ENCODE measurements at regions not wholly inside any gene's neighbourhood (a gene's known extent, or its start where the extent isn't known, plus 50 kb on each side); places are given as distances from the start of the nearest gene placed in this dataset.

- no peaks in the 10 kb centered on the region for H3K36me3 ChIP-seq (ENCODE audit: control insufficient read depth in 4 of 4, insufficient read depth in 4 of 4, low read length in 3 of 4)
- no peak overlapping the region for H3K4me3 ChIP-seq (ENCODE audit: control insufficient read depth in 1 of 7, extremely low read depth in 1 of 7, insufficient read depth in 4 of 7, low read depth in 2 of 7, low read length in 6 of 7)
- ChIA-PET CTCF (no interaction called here), POLR2A (no interaction called here)
- no peak for DNase-seq
- WGBS (ENCODE audit: insufficient coverage), result 95% methylated on average over 4 of the region's 7 CpGs
- no peaks in the 10 kb centered on the region for H3K9me3 ChIP-seq (ENCODE audit: control extremely low read depth in 1 of 5, control insufficient read depth in 4 of 5, insufficient read depth in 2 of 5, low read depth in 1 of 5, low read length in 4 of 5)
- H3K27ac ChIP-seq (ENCODE audit: insufficient read depth in 1 of 2, low read depth in 1 of 2, low read length in 2 of 2, poor library complexity in 1 of 2, severe bottlenecking in 2 of 2), result no peak overlapping the region
- H3K27me3 ChIP-seq (replicated peaks in 2 of 5; ENCODE audit: control insufficient read depth in 4 of 5, insufficient read depth in 5 of 5, low read length in 4 of 5), result no peaks in the 10 kb centered on the region
- H3K4me1 ChIP-seq (ENCODE audit: control extremely low read depth in 1 of 4, control insufficient read depth in 4 of 4, insufficient read depth in 4 of 4, low read length in 3 of 4), result no peaks in the 10 kb centered on the region
Observed at GRCh38 chr7:121796936-121797656, 75.9 kb upstream of the PTPRZ1 start.

- 96% methylated on average over 4 of the region's 4 CpGs for WGBS (ENCODE audit: insufficient coverage)
- Histone ChIP-seq H3K9me3 (ENCODE audit: control extremely low read depth in 1 of 5, control insufficient read depth in 4 of 5, insufficient read depth in 2 of 5, low read depth in 1 of 5, low read length in 4 of 5) (no peaks in the 10 kb centered on the region), H3K36me3 (ENCODE audit: control insufficient read depth in 4 of 4, insufficient read depth in 4 of 4, low read length in 3 of 4) (no peaks in the 10 kb centered on the region), H3K27ac (ENCODE audit: insufficient read depth in 1 of 2, low read depth in 1 of 2, low read length in 2 of 2, poor library complexity in 1 of 2, severe bottlenecking in 2 of 2) (no peak overlapping the region), H3K27me3 (replicated peaks in 2 of 5; ENCODE audit: control insufficient read depth in 4 of 5, insufficient read depth in 5 of 5, low read length in 4 of 5) (no peaks in the 10 kb centered on the region), H3K4me1 (ENCODE audit: control extremely low read depth in 1 of 4, control insufficient read depth in 4 of 4, insufficient read depth in 4 of 4, low read length in 3 of 4) (no peaks in the 10 kb centered on the region), H3K4me3 (ENCODE audit: control insufficient read depth in 1 of 7, extremely low read depth in 1 of 7, insufficient read depth in 4 of 7, low read depth in 2 of 7, low read length in 6 of 7) (no peak overlapping the region)
- no peak for DNase-seq
- CTCF ChIA-PET, result no interaction called here
- POLR2A ChIA-PET, result no interaction called here
Observed at GRCh38 chr7:121796381-121796780, 76.6 kb upstream of the PTPRZ1 start.

- Histone ChIP-seq H3K4me3 (ENCODE audit: control insufficient read depth in 1 of 7, extremely low read depth in 1 of 7, insufficient read depth in 4 of 7, low read depth in 2 of 7, low read length in 6 of 7) (no peak overlapping the region), H3K9me3 (ENCODE audit: control extremely low read depth in 1 of 5, control insufficient read depth in 4 of 5, insufficient read depth in 2 of 5, low read depth in 1 of 5, low read length in 4 of 5) (no peaks in the 10 kb centered on the region), H3K36me3 (ENCODE audit: control insufficient read depth in 4 of 4, insufficient read depth in 4 of 4, low read length in 3 of 4) (no peaks in the 10 kb centered on the region), H3K27ac (ENCODE audit: insufficient read depth in 1 of 2, low read depth in 1 of 2, low read length in 2 of 2, poor library complexity in 1 of 2, severe bottlenecking in 2 of 2) (no peak overlapping the region), H3K27me3 (replicated peaks in 2 of 5; ENCODE audit: control insufficient read depth in 4 of 5, insufficient read depth in 5 of 5, low read length in 4 of 5) (no peaks in the 10 kb centered on the region), H3K4me1 (ENCODE audit: control extremely low read depth in 1 of 4, control insufficient read depth in 4 of 4, insufficient read depth in 4 of 4, low read length in 3 of 4) (no peaks in the 10 kb centered on the region)
- 88% methylated on average over 1 of the region's 2 CpGs for WGBS (ENCODE audit: insufficient coverage)
- ChIA-PET CTCF (no interaction called here), POLR2A (interaction anchor here (0.6 kb wide), 1 partner anchor 191 kb away, joined by 6 read pairs; no protein-coding TSS in a partner anchor)
- DNase-seq, result no peak
Observed at GRCh38 chr7:121795736-121796135, 77.2 kb upstream of the PTPRZ1 start.

GRCh38 chr7:121793716-121794115 is 79.2 kb upstream of the PTPRZ1 start:
- DNase-seq, result no peak
- H3K4me3 ChIP-seq (ENCODE audit: control insufficient read depth in 1 of 7, extremely low read depth in 1 of 7, insufficient read depth in 4 of 7, low read depth in 2 of 7, low read length in 6 of 7), result no peak overlapping the region
- no peaks in the 10 kb centered on the region for H3K27me3 ChIP-seq (replicated peaks in 2 of 5; ENCODE audit: control insufficient read depth in 4 of 5, insufficient read depth in 5 of 5, low read length in 4 of 5)
- H3K9me3 ChIP-seq (ENCODE audit: control extremely low read depth in 1 of 5, control insufficient read depth in 4 of 5, insufficient read depth in 2 of 5, low read depth in 1 of 5, low read length in 4 of 5), result no peaks in the 10 kb centered on the region
- H3K36me3 ChIP-seq (ENCODE audit: control insufficient read depth in 4 of 4, insufficient read depth in 4 of 4, low read length in 3 of 4), result no peaks in the 10 kb centered on the region
- ChIA-PET CTCF (no interaction called here), POLR2A (no interaction called here)
- no peak overlapping the region for H3K27ac ChIP-seq (ENCODE audit: insufficient read depth in 1 of 2, low read depth in 1 of 2, low read length in 2 of 2, poor library complexity in 1 of 2, severe bottlenecking in 2 of 2)
- no peaks in the 10 kb centered on the region for H3K4me1 ChIP-seq (ENCODE audit: control extremely low read depth in 1 of 4, control insufficient read depth in 4 of 4, insufficient read depth in 4 of 4, low read length in 3 of 4)
- 80% methylated on average over 1 of the region's 5 CpGs for WGBS (ENCODE audit: insufficient coverage)

- ChIA-PET CTCF (no interaction called here), POLR2A (no interaction called here)
- Histone ChIP-seq H3K4me1 (ENCODE audit: control extremely low read depth in 1 of 4, control insufficient read depth in 4 of 4, insufficient read depth in 4 of 4, low read length in 3 of 4) (no peaks in the 10 kb centered on the region), H3K36me3 (ENCODE audit: control insufficient read depth in 4 of 4, insufficient read depth in 4 of 4, low read length in 3 of 4) (no peaks in the 10 kb centered on the region), H3K27ac (ENCODE audit: insufficient read depth in 1 of 2, low read depth in 1 of 2, low read length in 2 of 2, poor library complexity in 1 of 2, severe bottlenecking in 2 of 2) (no peak overlapping the region), H3K9me3 (ENCODE audit: control extremely low read depth in 1 of 5, control insufficient read depth in 4 of 5, insufficient read depth in 2 of 5, low read depth in 1 of 5, low read length in 4 of 5) (no peaks in the 10 kb centered on the region), H3K4me3 (ENCODE audit: control insufficient read depth in 1 of 7, extremely low read depth in 1 of 7, insufficient read depth in 4 of 7, low read depth in 2 of 7, low read length in 6 of 7) (no peak overlapping the region), H3K27me3 (replicated peaks in 2 of 5; ENCODE audit: control insufficient read depth in 4 of 5, insufficient read depth in 5 of 5, low read length in 4 of 5) (no peaks in the 10 kb centered on the region)
- 56% methylated on average over 2 of the region's 3 CpGs for WGBS (ENCODE audit: insufficient coverage)
- no peak for DNase-seq
Observed at GRCh38 chr7:121777672-121778071, 95.3 kb upstream of the PTPRZ1 start.

- Histone ChIP-seq H3K27me3 (replicated peaks in 2 of 5; ENCODE audit: control insufficient read depth in 4 of 5, insufficient read depth in 5 of 5, low read length in 4 of 5) (no peaks in the 10 kb centered on the region), H3K36me3 (ENCODE audit: control insufficient read depth in 4 of 4, insufficient read depth in 4 of 4, low read length in 3 of 4) (no peaks in the 10 kb centered on the region), H3K4me3 (ENCODE audit: control insufficient read depth in 1 of 7, extremely low read depth in 1 of 7, insufficient read depth in 4 of 7, low read depth in 2 of 7, low read length in 6 of 7) (no peak overlapping the region), H3K27ac (ENCODE audit: insufficient read depth in 1 of 2, low read depth in 1 of 2, low read length in 2 of 2, poor library complexity in 1 of 2, severe bottlenecking in 2 of 2) (no peak overlapping the region), H3K4me1 (ENCODE audit: control extremely low read depth in 1 of 4, control insufficient read depth in 4 of 4, insufficient read depth in 4 of 4, low read length in 3 of 4) (no peaks in the 10 kb centered on the region), H3K9me3 (ENCODE audit: control extremely low read depth in 1 of 5, control insufficient read depth in 4 of 5, insufficient read depth in 2 of 5, low read depth in 1 of 5, low read length in 4 of 5) (no peaks in the 10 kb centered on the region)
- ChIA-PET CTCF (no interaction called here), POLR2A (no interaction called here)
- 87% methylated on average over 3 of the region's 3 CpGs for WGBS (ENCODE audit: insufficient coverage)
- DNase-seq, result no peak
Observed at GRCh38 chr7:121774563-121774962, 98.4 kb upstream of the PTPRZ1 start.

GRCh38 chr7:121766676-121767075 is 106.3 kb upstream of the PTPRZ1 start:
- no peak overlapping the region for H3K4me3 ChIP-seq (ENCODE audit: control insufficient read depth in 1 of 7, extremely low read depth in 1 of 7, insufficient read depth in 4 of 7, low read depth in 2 of 7, low read length in 6 of 7)
- H3K27me3 ChIP-seq (replicated peaks in 2 of 5; ENCODE audit: control insufficient read depth in 4 of 5, insufficient read depth in 5 of 5, low read length in 4 of 5), result no peaks in the 10 kb centered on the region
- no peaks in the 10 kb centered on the region for H3K9me3 ChIP-seq (ENCODE audit: control extremely low read depth in 1 of 5, control insufficient read depth in 4 of 5, insufficient read depth in 2 of 5, low read depth in 1 of 5, low read length in 4 of 5)
- ChIA-PET CTCF (no interaction called here), POLR2A (no interaction called here)
- no peak overlapping the region for H3K27ac ChIP-seq (ENCODE audit: insufficient read depth in 1 of 2, low read depth in 1 of 2, low read length in 2 of 2, poor library complexity in 1 of 2, severe bottlenecking in 2 of 2)
- no CpG with 5 or more reads among the region's 1 CpG for WGBS (ENCODE audit: insufficient coverage)
- H3K36me3 ChIP-seq (ENCODE audit: control insufficient read depth in 4 of 4, insufficient read depth in 4 of 4, low read length in 3 of 4), result no peaks in the 10 kb centered on the region
- no peaks in the 10 kb centered on the region for H3K4me1 ChIP-seq (ENCODE audit: control extremely low read depth in 1 of 4, control insufficient read depth in 4 of 4, insufficient read depth in 4 of 4, low read length in 3 of 4)
- no peak for DNase-seq

Measured in common myeloid progenitor, CD34-positive (primary cell).